Epithelial cell of esophagus (primary cell): ENCODE measurements at regions not wholly inside any gene's neighbourhood (a gene's known extent, or its start where the extent isn't known, plus 50 kb on each side); places are given as distances from the start of the nearest gene placed in this dataset.

ENCODE experiments used
- DNase-seq: peaks from one replicate; pipeline ENCODE4 v3.0.0; 2010; ENCODE audit warnings: low read depth
- H3K4me3 ChIP-seq: 2 replicates; pipeline ENCODE4 v1.5.1; 2011; ENCODE audit warnings: mild to moderate bottlenecking, low read length, control low read depth
- TF ChIP-seq, protein P1 (sequence below): IDR thresholded peaks from 2 replicates; pipeline ENCODE4 v1.5.1; 2011; ENCODE audit warnings: low read depth, mild to moderate bottlenecking, low read length, control low read depth, inconsistent platforms; ENCODE audit not compliant: insufficient read depth; ENCODE audit errors: missing control alignments

DNA sequence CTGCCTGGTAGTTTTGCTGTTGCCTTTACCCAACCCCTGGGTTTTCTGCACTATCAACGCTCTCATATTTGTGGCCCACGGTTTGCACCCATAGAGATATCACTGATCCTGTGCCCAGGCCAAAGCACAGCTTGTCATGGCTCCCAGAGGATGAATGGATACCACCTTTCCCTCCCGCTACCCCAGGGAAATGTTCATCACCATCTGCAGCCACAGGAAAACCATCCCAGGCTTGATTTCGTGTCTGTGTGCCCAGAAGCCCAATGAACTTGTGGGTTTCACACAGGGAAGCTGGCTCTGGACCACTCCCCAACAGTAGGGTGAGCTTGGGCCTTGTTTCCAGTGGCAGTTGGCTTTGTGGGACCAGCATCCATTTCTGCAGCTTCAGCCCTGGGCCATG, 143.1 kb upstream of the GDF10 start:
- TF ChIP-seq, protein P1, sequence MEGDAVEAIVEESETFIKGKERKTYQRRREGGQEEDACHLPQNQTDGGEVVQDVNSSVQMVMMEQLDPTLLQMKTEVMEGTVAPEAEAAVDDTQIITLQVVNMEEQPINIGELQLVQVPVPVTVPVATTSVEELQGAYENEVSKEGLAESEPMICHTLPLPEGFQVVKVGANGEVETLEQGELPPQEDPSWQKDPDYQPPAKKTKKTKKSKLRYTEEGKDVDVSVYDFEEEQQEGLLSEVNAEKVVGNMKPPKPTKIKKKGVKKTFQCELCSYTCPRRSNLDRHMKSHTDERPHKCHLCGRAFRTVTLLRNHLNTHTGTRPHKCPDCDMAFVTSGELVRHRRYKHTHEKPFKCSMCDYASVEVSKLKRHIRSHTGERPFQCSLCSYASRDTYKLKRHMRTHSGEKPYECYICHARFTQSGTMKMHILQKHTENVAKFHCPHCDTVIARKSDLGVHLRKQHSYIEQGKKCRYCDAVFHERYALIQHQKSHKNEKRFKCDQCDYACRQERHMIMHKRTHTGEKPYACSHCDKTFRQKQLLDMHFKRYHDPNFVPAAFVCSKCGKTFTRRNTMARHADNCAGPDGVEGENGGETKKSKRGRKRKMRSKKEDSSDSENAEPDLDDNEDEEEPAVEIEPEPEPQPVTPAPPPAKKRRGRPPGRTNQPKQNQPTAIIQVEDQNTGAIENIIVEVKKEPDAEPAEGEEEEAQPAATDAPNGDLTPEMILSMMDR = no peak
- DNase-seq = no peak
- H3K4me3 ChIP-seq = no peak overlapping the region

DNA sequence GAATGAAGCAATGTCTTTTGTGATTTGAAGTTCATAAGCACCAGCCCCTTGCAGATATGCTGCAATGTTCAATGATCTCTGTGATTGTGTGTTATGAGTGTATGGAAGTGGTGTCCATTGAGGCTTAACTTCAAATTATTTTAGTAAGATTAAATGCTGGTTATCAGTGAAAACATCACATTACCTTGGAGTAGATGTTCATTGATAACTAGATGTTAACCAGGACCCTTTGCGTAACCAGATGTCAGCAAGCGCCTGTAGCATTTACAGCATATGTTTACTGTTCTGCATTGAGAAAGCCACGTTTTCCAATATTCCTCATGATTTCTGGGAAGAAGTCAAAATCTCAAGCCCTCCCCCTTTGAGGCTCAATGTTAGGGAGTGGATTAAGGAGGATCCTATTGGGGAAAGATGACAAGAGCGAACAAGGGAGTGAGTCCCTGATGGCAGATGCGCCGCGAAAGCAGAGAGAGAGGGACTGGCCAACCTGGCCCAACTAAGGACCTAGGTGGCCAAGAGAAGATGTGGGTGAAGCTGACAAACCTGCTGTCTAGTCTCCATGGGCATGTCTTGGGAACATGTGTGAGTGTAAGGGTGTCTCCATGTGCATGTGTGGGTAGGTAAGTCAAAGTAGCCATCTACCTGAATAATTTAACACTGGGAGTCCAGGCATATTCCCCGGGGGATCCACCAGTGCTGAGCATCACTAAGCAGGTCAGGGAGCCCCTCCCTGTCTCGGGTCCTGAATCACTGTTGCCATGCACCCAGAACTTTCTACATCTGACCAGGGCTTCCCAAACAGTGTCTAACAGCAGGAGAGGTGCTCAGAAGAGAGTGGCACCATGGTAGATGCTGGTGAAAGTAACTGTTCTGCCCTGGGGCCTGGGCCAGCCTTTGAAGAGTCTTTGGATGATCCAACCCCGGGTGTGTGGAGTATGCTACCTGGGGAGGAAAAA, 141.6 kb upstream of the GDF10 start:
- no peak overlapping the region for H3K4me3 ChIP-seq
- no peak for DNase-seq
- TF ChIP-seq, protein P1 = no peak

DNA sequence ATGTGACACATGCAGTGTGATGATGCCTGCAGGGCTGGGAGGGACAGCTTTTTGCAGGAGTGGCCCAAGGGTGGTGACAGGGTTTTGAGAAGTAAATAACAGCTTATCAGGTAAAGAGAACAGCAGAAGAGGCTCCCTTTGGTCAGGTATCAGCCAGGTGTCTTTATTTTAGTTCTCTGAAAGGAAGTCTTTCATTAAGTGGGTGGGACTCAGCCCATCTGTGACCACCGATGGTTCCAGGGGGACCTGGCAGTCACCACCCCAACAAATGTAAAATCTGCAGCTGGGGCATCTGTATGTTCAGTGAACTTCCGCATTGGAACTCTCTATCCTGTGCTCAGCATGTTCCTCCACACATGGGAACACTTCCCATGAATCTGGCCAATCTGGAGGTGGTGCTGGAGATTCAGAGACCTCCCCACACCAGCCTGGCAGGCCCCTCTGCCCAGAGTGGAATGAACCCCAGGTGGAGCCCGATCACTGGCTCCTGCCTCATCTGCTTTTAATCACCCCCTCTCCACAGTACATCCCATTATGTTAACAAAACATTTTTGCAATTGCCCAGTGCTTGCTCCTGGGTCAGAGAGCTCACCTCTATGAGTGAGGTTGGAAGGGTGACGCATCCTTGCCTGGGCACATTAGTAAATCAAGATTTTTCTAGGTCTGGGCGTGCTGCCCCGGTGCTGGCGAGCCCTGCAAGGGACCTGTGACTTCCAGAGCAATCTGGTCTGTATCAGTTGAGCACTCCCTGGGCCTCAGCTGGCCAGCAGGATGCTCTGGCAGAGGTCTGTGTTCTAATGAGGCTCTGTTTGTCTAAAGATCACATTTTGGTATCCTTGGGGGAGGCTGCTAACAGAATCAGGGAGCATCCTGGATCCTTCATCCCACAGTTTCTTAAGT, 140.4 kb upstream of the GDF10 start:
- H3K4me3 ChIP-seq = no peak overlapping the region
- TF ChIP-seq, protein P1 = no peak
- peak; percentile 24 for DNase-seq

DNA sequence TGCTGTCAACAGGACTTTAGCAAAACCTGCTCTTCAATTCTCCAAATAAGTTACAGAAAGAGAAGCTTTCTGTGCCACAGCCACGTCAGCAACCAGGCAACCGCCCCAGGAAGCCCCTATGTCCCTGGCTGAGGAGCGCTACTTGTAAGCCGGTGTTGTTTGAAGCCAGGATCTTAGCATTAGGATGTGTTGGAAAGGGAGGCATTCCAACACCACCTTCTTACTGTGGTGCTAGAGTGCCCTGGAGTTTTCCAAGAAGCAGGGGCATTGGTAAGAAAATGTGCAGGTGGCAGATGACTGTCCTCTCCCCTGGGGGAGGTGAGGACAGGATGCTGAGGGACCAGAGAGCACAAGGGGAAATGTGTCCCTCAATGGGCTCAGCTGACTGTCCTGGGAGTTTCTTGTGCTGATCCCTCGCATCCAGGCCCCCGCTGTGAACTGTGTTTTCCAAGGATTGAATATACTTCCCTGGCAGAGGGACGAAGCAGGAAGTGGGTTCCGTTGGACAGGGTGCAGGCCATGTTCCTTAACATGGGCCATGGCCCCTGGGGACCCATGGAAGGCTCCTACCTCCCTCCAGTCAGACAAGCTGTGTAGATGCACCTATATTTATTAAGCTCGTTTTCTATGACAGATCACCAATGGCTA, 139.6 kb upstream of the GDF10 start:
- DNase-seq = no peak
- H3K4me3 ChIP-seq = no peak overlapping the region
- TF ChIP-seq, protein P1 = no peak

DNA sequence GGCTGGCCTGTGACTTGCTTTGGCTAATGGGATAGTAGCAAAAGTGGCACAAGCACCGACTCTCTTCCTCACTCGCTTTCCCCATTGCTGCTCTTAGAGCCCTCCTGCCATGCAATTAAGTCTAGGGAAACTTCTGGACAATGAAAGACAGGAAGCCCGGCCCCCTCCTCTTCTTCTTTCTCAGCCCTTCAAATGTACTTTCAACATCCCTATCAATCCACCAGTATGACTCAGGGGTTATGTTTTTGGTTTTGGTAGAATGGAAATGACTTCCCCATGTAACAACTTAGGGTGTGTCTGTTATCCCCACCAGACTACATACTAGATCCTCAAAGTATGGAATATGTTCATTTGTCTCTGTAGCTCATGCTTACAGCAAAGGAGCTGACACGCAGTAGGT, 139.0 kb upstream of the GDF10 start:
- H3K4me3 ChIP-seq = no peak overlapping the region
- no peak for DNase-seq
- TF ChIP-seq, protein P1 = no peak

DNA sequence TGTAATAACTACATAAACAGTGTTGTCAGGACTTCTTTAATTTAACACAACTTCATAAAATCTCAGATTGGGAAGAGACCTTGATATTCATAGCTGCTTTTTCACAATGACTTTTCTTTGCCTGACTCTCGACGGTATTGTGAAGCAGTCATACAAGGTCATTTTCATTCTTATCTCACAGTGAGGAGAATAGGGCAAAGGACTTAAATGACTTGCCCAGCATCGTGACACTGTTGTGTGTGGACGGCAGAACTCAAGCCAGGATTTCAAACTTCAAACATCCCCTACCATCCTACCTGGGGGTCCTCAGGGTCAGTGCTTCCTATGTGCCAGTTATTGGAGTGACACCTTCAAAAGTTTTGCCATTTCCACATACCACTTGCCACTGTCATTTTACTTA, 138.5 kb upstream of the GDF10 start:
- H3K4me3 ChIP-seq = no peak overlapping the region
- DNase-seq = no peak
- TF ChIP-seq, protein P1 = no peak
